NCI-H524 (cell line): ENCODE measurements at regions not wholly inside any gene's neighbourhood (a gene's known extent, or its start where the extent isn't known, plus 50 kb on each side); places are given as distances from the start of the nearest gene placed in this dataset.

ENCODE experiments used
- DNase-seq, 2 experiments: peaks; one replicate each; lab custom pipeline; 2025; lab: John Stamatoyannopoulos, UW

DNA sequence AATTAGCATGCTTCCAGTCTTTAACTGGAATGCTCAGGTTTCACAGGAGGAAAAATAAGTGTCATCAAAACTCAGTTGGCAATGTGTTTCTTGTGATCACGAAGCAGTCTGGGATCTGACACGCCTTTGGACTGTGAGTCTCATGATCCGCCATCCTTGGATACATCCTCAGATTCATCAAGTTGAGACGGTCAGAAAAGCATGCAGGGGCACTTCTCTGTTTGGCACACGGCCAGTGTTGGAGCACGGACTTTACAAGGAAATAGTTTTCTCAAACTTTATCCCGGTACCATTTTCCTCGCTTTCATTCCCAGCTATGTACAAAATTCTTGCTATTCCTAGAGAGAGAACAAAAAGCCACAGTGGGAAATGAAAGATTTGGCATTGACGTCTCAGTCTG, 88.4 kb upstream of the PARP11 start:
- DNase-seq: no peak

DNA sequence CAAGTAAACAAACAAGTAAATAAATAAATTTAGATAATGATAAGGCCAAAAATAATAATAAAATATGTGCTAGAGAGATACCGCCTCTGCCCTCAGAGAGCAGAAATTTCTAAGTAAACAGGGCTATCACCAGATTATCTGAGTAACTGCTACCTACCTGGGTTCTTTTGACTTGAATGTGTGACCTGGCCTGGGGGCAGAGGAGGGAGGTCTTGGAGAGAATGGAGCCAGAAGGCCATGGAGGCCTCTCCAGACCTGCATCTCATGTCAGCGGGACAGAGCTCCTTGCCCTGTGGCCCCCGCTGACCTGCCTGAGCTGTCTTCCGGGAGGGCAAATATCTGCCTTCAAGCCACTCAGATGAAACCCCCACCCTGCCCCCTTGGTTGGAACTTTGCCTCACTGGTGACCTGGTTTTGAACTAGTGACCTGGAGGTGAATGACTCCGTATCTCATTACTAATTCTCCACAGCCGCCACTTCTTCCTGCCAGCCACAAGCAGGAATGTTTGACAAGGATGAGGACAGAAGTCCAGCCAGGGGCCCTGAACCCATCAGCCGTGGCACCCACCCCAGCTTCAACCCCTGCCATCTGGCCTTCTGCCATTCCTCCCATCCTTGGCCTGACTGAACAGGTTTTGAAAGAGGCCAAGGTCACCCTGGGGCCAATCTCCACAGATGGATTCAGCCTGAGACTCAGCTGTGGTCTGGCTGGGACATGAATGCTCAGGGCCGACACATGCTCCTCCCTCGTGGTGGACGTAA, 86.8 kb upstream of the PARP11 start:
- DNase-seq: no peak

GRCh38 chr12:3958534-3958933, 85.3 kb upstream of the PARP11 start:
- no peak for DNase-seq

- DNase-seq: no peak
These were observed 78.4 kb upstream of the PARP11 start for GRCh38 chr12:3951380-3952135.

GRCh38 chr12:3950714-3951320, 77.6 kb upstream of the PARP11 start:
- no peak for DNase-seq

DNA sequence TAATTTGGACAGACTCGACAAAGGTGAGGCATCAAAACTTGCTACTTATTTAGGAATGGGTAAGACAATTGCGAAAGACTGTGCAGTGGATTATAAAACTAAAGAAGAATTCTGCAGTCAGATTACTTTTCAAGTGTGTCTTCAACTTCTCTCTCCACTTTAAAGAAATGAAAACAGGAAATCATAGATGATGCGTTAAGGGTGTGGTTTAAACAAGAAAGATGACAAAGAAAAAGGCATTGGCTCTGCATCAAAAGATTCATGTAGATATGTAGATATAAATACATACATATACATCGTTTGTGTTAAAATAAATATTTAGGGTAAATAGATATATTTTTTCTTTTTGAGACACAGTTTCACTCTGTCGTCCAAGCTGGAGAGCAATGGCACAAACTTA, 74.6 kb upstream of the PARP11 start:
- no peak for DNase-seq

- no peak for DNase-seq
These were observed 72.5 kb upstream of the PARP11 start for GRCh38 chr12:3945671-3946070.

DNA sequence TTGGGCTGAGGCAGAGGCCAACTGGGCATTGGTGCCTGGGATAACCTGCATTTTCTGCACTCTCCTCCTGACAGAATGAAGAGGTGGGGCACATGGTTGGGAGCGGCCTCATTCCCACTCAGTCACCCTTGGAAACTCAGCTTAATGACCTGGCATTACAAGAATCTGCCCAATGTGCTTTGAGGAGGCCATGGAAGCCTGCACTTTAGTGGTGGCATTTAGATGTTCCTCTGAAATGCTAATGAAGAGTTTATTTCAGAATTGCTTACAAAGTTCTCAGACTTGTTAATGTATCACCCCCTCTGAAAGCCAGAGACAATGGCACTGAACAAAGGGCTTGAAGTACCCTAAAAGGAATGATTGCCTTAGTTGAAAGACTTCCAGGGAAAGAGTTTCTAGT, 71.4 kb upstream of the PARP11 start:
- DNase-seq: no peak

GRCh38 chr12:3938042-3938544, 64.9 kb upstream of the PARP11 start:
- DNase-seq: no peak

GRCh38 chr12:3935078-3935477, 61.9 kb upstream of the PARP11 start:
- no peak for DNase-seq

DNA sequence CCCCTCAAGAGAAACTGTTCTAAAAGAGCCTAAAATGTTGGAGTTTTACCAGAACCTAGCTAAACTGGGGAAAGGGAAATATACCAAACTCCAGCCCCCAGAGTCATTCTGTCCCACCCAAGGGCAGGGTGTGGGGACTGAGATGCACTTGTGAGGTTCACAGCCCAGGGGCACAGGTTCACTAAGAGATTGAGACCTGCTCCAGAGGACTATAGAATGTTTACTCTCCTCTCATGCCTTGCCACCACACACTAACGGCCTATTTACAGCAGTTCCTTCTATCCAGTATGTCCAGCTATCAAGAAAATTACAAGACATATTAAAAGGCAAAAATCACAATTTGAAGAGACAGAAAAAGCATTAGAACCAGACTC, 60.6 kb upstream of the PARP11 start:
- DNase-seq: no peak

- no peak for DNase-seq
These were observed 60.0 kb upstream of the PARP11 start for GRCh38 chr12:3933074-3933818.

DNA sequence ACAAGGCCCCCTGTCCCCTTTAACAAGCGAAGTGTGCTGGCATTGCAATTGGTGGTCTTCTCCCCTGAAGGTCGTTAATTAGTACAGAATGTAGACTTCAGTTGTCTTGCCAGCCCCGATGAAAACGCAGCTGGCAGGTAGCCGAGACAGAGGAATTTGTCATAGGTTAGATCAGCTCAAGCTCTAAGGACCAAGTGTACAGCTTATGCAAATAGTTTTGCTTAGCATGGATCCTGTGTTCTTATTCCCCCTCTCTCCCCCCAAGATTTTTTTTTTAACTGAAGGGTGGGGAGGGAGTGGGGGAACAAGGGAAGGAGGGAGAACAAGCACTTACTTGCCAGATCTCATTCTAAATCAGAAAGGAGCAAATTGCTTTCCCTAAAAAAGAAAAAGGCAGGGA, 58.6 kb upstream of the PARP11 start:
- no peak for DNase-seq

GRCh38 chr12:3931206-3931605, 58.0 kb upstream of the PARP11 start:
- no peak for DNase-seq

DNA sequence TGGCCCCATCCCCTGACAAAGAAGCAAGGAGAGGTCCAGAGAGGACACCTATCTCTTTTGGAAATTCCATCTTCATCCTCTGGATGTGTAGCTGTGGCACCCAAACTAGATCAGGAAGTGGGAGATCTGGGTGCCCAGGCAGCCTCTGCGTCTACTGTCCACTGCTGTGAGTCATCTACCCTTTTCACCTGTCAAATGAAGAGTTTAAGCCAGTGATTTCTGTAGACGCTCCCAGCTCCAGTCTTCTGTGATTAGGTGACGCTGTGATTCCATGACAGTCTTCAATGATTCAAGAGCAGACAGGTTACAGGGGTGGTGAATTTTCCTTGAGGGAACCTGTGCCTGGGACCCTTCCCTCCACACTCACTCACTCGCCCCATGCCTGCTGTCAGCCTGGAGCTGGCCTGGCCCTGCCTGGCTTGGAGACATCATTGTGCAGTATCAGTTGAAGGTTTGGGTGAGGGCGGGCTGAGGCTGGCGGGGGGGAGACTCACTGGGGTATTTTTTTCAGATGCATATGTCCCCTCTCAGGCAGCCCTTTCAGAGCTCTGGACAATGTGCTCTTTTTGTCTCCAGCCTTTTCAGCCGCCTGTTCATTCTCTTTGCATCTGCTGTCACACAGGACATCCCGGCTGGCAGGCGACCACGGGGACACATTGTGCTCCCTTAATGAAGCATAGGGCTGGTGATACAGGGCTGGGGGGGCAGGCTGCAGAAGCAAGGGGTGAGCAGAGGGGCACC, 56.8 kb upstream of the PARP11 start:
- DNase-seq: no peak

DNA sequence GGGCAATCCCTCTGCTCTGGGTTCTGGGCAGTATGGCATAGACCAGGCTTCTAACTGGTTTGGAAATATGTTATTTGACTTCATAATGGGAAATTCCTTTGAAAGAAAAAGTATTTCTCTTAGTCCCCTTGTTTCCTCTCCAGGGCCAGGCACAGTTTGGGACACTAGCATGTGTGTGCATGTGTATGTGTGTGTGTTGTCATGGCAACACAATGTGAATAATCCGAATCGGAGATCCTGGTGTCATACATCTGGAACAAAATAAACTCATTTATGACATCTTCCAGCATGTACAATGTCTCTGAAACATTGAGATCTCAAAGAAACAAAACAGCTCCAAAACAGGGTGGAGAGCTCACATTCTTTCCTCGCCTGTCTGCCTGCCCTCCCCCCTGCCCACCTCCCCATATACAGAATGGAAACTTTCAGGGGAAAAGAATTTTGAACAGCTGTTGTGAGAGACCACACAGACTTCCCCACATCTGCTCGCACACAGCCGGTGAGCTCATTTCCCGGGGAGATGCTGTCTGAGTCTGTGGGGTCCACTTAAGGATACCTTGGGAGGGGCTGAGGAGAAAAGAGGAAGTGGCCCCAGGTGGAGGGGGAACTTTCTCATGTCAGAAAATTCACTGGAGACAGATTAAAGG, 55.5 kb upstream of the PARP11 start:
- no peak for DNase-seq

GRCh38 chr12:3925621-3926020, 52.4 kb upstream of the PARP11 start:
- no peak for DNase-seq

GRCh38 chr12:3924761-3925160, 51.6 kb upstream of the PARP11 start:
- no peak for DNase-seq

- no peak for DNase-seq
These were observed 49.8 kb upstream of the PARP11 start for GRCh38 chr12:3923021-3923420.
